Gastroesophageal sphincter (tissue), 3 donors: ENCODE measurements at regions not wholly inside any gene's neighbourhood (a gene's known extent, or its start where the extent isn't known, plus 50 kb on each side); places are given as distances from the start of the nearest gene placed in this dataset.

ENCODE experiments used
- CTCF ChIP-seq, 4 experiments: fragments of 200-600 bp in 2 of 4; fragments of 450-650 bp in 2 of 4; sonication (generic) in 1 of 4; IDR thresholded peaks; one replicate each; pipeline ENCODE4 v1.5.1; 2017 to 2019; ENCODE audit warnings: antibody characterized with exemption in 4 of 4, mild to moderate bottlenecking in 2 of 4, moderate library complexity in 2 of 4
- EP300 ChIP-seq: sonication (generic); formaldehyde crosslinking; IDR thresholded peaks from one replicate; pipeline ENCODE4 v1.6.1; 2017; ENCODE audit warnings: antibody characterized with exemption, mild to moderate bottlenecking
- POLR2A ChIP-seq, 2 donors: fragments of 450-650 bp; IDR thresholded peaks; one replicate each; pipeline ENCODE4 v1.6.1; 2017; ENCODE audit warnings: antibody characterized with exemption in 2 of 2, mild to moderate bottlenecking in 2 of 2, moderate library complexity in 1 of 2

GRCh38 chr2:60677356-60677755 lies 78.7 kb upstream of the PAPOLG start:
- TF ChIP-seq CTCF (IDR thresholded peaks at IDR 0.05) (no peak), EP300 (no peak), POLR2A (IDR thresholded peaks at IDR 0.05) (no peak)
